CD14-positive monocyte (primary cell): ENCODE measurements at regions not wholly inside any gene's neighbourhood (a gene's known extent, or its start where the extent isn't known, plus 50 kb on each side); places are given as distances from the start of the nearest gene placed in this dataset.

Experiments
- DNase-seq, 3 donors: peaks; one replicate each; pipeline ENCODE4 v3.0.0-alpha.2; 2011 to 2022
- H2AFZ ChIP-seq: 2 replicates; pipeline ENCODE4 v1.6.0; 2012; ENCODE audit warnings: mild to moderate bottlenecking, low read depth, low read length, inconsistent platforms; ENCODE audit not compliant: insufficient read depth, poor library complexity, severe bottlenecking
- H3K27ac ChIP-seq, 2 donors: 1 replicate in 1 of 2; 2 replicates in 1 of 2; pipeline ENCODE4 v1.5.1; 2012 to 2013; ENCODE audit warnings: low read length in 2 of 2, control low read depth in 1 of 2, inconsistent platforms in 1 of 2, low read depth in 1 of 2, mild to moderate bottlenecking in 1 of 2
- H3K27me3 ChIP-seq, 2 donors: one replicate each; pipeline versions ENCODE4 v1.6.0 to v1.6.1; 2011 to 2013; ENCODE audit warnings: low read length in 2 of 2; ENCODE audit not compliant: control insufficient read depth in 2 of 2, insufficient read depth in 2 of 2
- H3K36me3 ChIP-seq, 2 donors: replicated peaks in 1 of 2; 1 replicate in 1 of 2; 2 replicates in 1 of 2; pipeline versions ENCODE4 v1.5.1 to v1.6.1; 2012 to 2013; ENCODE audit warnings: low read length in 2 of 2, control low read depth in 1 of 2, inconsistent platforms in 1 of 2, mild to moderate bottlenecking in 1 of 2; ENCODE audit not compliant: insufficient read depth in 2 of 2, control insufficient read depth in 1 of 2
- H3K4me1 ChIP-seq, 2 donors: 1 replicate in 1 of 2; 2 replicates in 1 of 2; pipeline versions ENCODE4 v1.5.1 to v1.6.1; 2012 to 2013; ENCODE audit warnings: low read length in 2 of 2, control low read depth in 1 of 2, inconsistent platforms in 1 of 2, mild to moderate bottlenecking in 1 of 2, moderate library complexity in 1 of 2; ENCODE audit not compliant: insufficient read depth in 2 of 2, control insufficient read depth in 1 of 2
- H3K4me2 ChIP-seq: replicated peaks from 2 replicates; pipeline ENCODE3; 2012; ENCODE audit warnings: low read length, moderate library complexity, mild to moderate bottlenecking; ENCODE audit not compliant: poor library complexity, severe bottlenecking; ENCODE audit errors: extremely low read depth
- H3K4me3 ChIP-seq, 3 experiments: fragments of 200-600 bp in 1 of 3; sonication (generic) in 1 of 3; replicated peaks in 1 of 3; 1 replicate in 2 of 3; 2 replicates in 1 of 3; pipeline ENCODE4 v1.5.1; 2011 to 2013; ENCODE audit warnings: low read length in 3 of 3, mild to moderate bottlenecking in 3 of 3, control low read depth in 2 of 3, low read depth in 2 of 3, inconsistent platforms in 1 of 3, moderate library complexity in 1 of 3
- H3K79me2 ChIP-seq: 2 replicates; pipeline ENCODE4 v1.6.0; 2012; ENCODE audit warnings: mild to moderate bottlenecking, control low read depth, inconsistent platforms, low read length, moderate library complexity; ENCODE audit not compliant: insufficient read depth
- H3K9ac ChIP-seq: 2 replicates; pipeline ENCODE4 v1.6.0; 2017; ENCODE audit warnings: low read length, mild to moderate bottlenecking; ENCODE audit not compliant: insufficient read depth, poor library complexity, severe bottlenecking
- H3K9me3 ChIP-seq, 2 donors: replicated peaks in 1 of 2; 1 replicate in 1 of 2; 2 replicates in 1 of 2; pipeline versions ENCODE4 v1.5.1 to v1.6.1; 2012 to 2013; ENCODE audit warnings: low read length in 2 of 2, control low read depth in 1 of 2; ENCODE audit not compliant: control insufficient read depth in 1 of 2, insufficient read depth in 1 of 2
- H4K20me1 ChIP-seq: 2 replicates; pipeline ENCODE4 v1.6.0; 2012; ENCODE audit warnings: mild to moderate bottlenecking, low read length, control low read depth, moderate library complexity; ENCODE audit not compliant: insufficient read depth
- H3K27ac Mint-ChIP-seq, 7 donors: one replicate each; pipeline ENCODE4 v1.8.0; 2020; ENCODE audit warnings: mild to moderate bottlenecking in 7 of 7, mixed read lengths in 7 of 7, moderate library complexity in 6 of 7, inconsistent platforms in 2 of 7
- H3K27me3 Mint-ChIP-seq, 3 donors: one replicate each; pipeline ENCODE4 v1.8.0; 2021 to 2022; ENCODE audit warnings: low read depth in 3 of 3, mild to moderate bottlenecking in 3 of 3, mixed read lengths in 3 of 3, moderate library complexity in 3 of 3, inconsistent platforms in 1 of 3
- H3K36me3 Mint-ChIP-seq, 2 donors: one replicate each; pipeline ENCODE4 v1.8.0; 2020; ENCODE audit warnings: mixed read lengths in 2 of 2, inconsistent platforms in 1 of 2, mild to moderate bottlenecking in 1 of 2
- H3K4me1 Mint-ChIP-seq: one replicate; pipeline ENCODE4 v1.8.0; 2020; ENCODE audit warnings: mild to moderate bottlenecking, mixed read lengths
- H3K4me3 Mint-ChIP-seq, 2 donors: one replicate each; pipeline ENCODE4 v1.8.0; 2020; ENCODE audit warnings: mild to moderate bottlenecking in 2 of 2, mixed read lengths in 2 of 2, moderate library complexity in 1 of 2
- H3K9me3 Mint-ChIP-seq, 7 donors: one replicate each; pipeline ENCODE4 v1.8.0; 2020 to 2022; ENCODE audit warnings: mixed read lengths in 7 of 7, mild to moderate bottlenecking in 6 of 7, moderate library complexity in 6 of 7, inconsistent platforms in 2 of 7
- CTCF ChIP-seq: fragments of 200-600 bp; IDR thresholded peaks from one replicate; pipeline ENCODE4 v1.8.0; 2022; ENCODE audit warnings: antibody characterized with exemption, mild to moderate bottlenecking
- WGBS: methylation state at CpG from one replicate; pipeline ENCODE4 v1.1.5; 2013; ENCODE audit warnings: missing lambda C conversion rate; ENCODE audit not compliant: insufficient coverage; 5-methylcytosine and 5-hydroxymethylcytosine counted together
- intact Hi-C, 2 donors: fragments of 100-400 bp; cut with micrococcal nuclease; formaldehyde crosslinking; loops; one replicate each; pipeline versions ENCODE4 v1.15.0 to v1.15.1; 2023

DNA sequence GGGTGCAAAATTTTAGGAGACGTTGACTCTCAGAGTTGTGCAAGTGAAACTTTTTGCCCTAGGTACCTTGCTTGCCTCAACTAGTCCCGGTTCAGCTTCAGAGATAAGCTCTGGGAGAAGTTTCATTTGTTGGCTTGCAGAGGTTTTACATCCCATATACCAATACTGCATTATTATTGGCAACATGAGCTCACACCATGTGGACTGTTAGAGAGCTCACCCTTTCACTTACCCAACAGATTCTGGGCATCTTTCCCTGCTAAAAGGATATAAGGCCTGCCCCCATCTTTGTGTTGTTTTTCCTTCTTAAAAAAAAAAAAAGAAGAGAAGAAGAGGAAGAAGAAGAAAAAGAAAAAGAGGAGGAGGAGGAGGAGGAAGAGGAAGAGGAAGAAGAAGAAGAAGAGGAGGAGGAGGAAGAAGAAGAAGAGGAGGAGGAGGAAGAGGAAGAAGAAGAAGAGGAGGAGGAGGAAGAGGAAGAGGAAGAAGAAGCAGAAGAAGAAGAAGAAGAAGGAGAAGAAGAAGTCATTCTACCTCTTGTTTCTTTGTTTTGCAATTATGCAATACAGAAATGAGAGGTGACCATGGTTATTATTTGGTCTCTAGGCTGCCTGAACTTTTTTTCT, 292.6 kb upstream of the IRX3 start:
- H3K79me2 ChIP-seq = no peaks in the 10 kb centered on the region
- peaks cover 10 to 11% of the 10 kb centered on the region in 2 donors for H3K27me3 ChIP-seq
- H3K4me1 ChIP-seq = no peaks in the 10 kb centered on the region
- intact Hi-C loops = no loop called here
- H3K4me1 Mint-ChIP-seq = no peaks in the 10 kb centered on the region
- no peak overlapping the region for H2AFZ ChIP-seq
- WGBS = no CpG with 5 or more reads among the region's 2 CpGs
- H3K36me3 ChIP-seq = no peaks in the 10 kb centered on the region
- H3K9me3 ChIP-seq = peaks cover 0 to 7% of the 10 kb centered on the region in 2 donors
- H3K27ac ChIP-seq = no peak overlapping the region
- H4K20me1 ChIP-seq = no peaks in the 10 kb centered on the region
- H3K9me3 Mint-ChIP-seq = peaks cover 0 to 7% (median 5%) of the 10 kb centered on the region in 7 donors
- no peaks in the 10 kb centered on the region for H3K36me3 Mint-ChIP-seq
- H3K4me3 ChIP-seq = no peak overlapping the region
- no peak overlapping the region for H3K27ac Mint-ChIP-seq
- peak overlapping the region in 1 of 2 donors; percentile 33 for H3K4me3 Mint-ChIP-seq
- H3K27me3 Mint-ChIP-seq = peaks cover 20 to 35% (median 30%) of the 10 kb centered on the region in 3 donors
- TF ChIP-seq CTCF = no peak
- H3K4me2 ChIP-seq = no peak overlapping the region
- H3K9ac ChIP-seq = no peak overlapping the region
- DNase-seq = no peak

- H4K20me1 ChIP-seq = no peaks in the 10 kb centered on the region
- no peaks in the 10 kb centered on the region for H3K79me2 ChIP-seq
- no peak for DNase-seq
- no peak for TF ChIP-seq CTCF
- H3K27ac Mint-ChIP-seq = no peak overlapping the region
- no peaks in the 10 kb centered on the region for H3K36me3 ChIP-seq
- peaks cover 0 to 4% of the 10 kb centered on the region in 2 donors for H3K9me3 ChIP-seq
- no peak overlapping the region for H3K27ac ChIP-seq
- H3K4me3 Mint-ChIP-seq = peak overlapping the region in 1 of 2 donors; percentile 30
- no peak overlapping the region for H3K4me2 ChIP-seq
- 22% methylated on average over 15 of the region's 15 CpGs for WGBS
- H3K4me1 ChIP-seq = no peaks in the 10 kb centered on the region
- no peak overlapping the region for H2AFZ ChIP-seq
- peaks cover 10 to 11% of the 10 kb centered on the region in 2 donors for H3K27me3 ChIP-seq
- no peak overlapping the region for H3K9ac ChIP-seq
- intact Hi-C loops = no loop called here
- peaks cover 0 to 6% (median 3%) of the 10 kb centered on the region in 7 donors for H3K9me3 Mint-ChIP-seq
- no peak overlapping the region for H3K4me3 ChIP-seq
- H3K27me3 Mint-ChIP-seq = peaks cover 20 to 34% (median 29%) of the 10 kb centered on the region in 3 donors
- H3K36me3 Mint-ChIP-seq = no peaks in the 10 kb centered on the region
- no peaks in the 10 kb centered on the region for H3K4me1 Mint-ChIP-seq
These were observed 291.1 kb upstream of the IRX3 start for GRCh38 chr16:54577651-54578128.
